Panc1 (cell line): ENCODE measurements at regions not wholly inside any gene's neighbourhood (a gene's known extent, or its start where the extent isn't known, plus 50 kb on each side); places are given as distances from the start of the nearest gene placed in this dataset.

ENCODE experiments used
- ATAC-seq: fragments of 200-7000 bp; cut with Tn5 transposase; 2 replicates; pipeline ENCODE4 v1.9.1; 2020; ENCODE audit warnings: mild to moderate bottlenecking, moderate library complexity
- BruUV-seq: library from RNA; stranded (reverse); fragments of 400-500 nt; replicated peaks from 2 replicates; lab custom pipeline; 2021; lab: Mats Ljungman, UMichigan
- CTCF ChIA-PET: fragments of 300-600 bp; sonication (Branson Sonifier 250); formaldehyde crosslinking; loops from one replicate; lab custom pipeline; 2022; ENCODE audit warnings: antibody characterized with exemption; lab: Charles Lee
- POLR2A ChIA-PET: fragments of 300-600 bp; sonication (Branson Sonifier 250); formaldehyde crosslinking; loops from one replicate; lab custom pipeline; 2022; ENCODE audit warnings: antibody characterized with exemption; lab: Charles Lee
- DNase-seq: peaks from one replicate; pipeline ENCODE4 v3.0.0-alpha.2; 2010; ENCODE audit warnings: low read depth, low spot score
- H3K27ac ChIP-seq: 2 replicates; pipeline ENCODE4 v1.5.1; 2011; ENCODE audit warnings: mild to moderate bottlenecking, low read length, inconsistent platforms
- H3K27me3 ChIP-seq: fragments of 200-500 bp; sonication (Bioruptor generic); 2 replicates; pipeline ENCODE4 v1.6.0; 2014; ENCODE audit warnings: low read length, inconsistent platforms; ENCODE audit not compliant: control insufficient read depth, insufficient read depth
- H3K36me3 ChIP-seq: fragments of 200-500 bp; sonication (Bioruptor generic); 2 replicates; pipeline ENCODE4 v1.5.1; 2014; ENCODE audit warnings: inconsistent platforms, mild to moderate bottlenecking, low read length, moderate library complexity; ENCODE audit not compliant: control insufficient read depth, insufficient read depth
- H3K4me1 ChIP-seq: 2 replicates; pipeline ENCODE4 v1.5.1; 2011; ENCODE audit warnings: inconsistent platforms, mild to moderate bottlenecking, low read length, moderate library complexity; ENCODE audit not compliant: control insufficient read depth, insufficient read depth
- H3K4me3 ChIP-seq, 2 experiments: 2 replicates each; pipeline ENCODE4 v1.5.1; 2011 to 2012; ENCODE audit warnings: low read depth in 2 of 2, low read length in 2 of 2, mild to moderate bottlenecking in 2 of 2, inconsistent platforms in 1 of 2, moderate library complexity in 1 of 2
- H3K9me3 ChIP-seq: fragments of 200-500 bp; sonication (Bioruptor generic); 2 replicates; pipeline ENCODE4 v1.5.1; 2014; ENCODE audit warnings: low read depth, mild to moderate bottlenecking, inconsistent platforms, low read length, moderate library complexity; ENCODE audit not compliant: control insufficient read depth, insufficient read depth
- CTCF ChIP-seq: fragments of 450-650 bp; IDR thresholded peaks from 2 replicates; pipeline ENCODE4 v1.5.1; 2017; ENCODE audit warnings: mild to moderate bottlenecking
- POLR2AphosphoS5 ChIP-seq: IDR thresholded peaks from 2 replicates; pipeline ENCODE4 v1.6.1; 2012; ENCODE audit warnings: mild to moderate bottlenecking, low read depth, low read length, moderate library complexity
- SIN3A ChIP-seq: IDR thresholded peaks from 2 replicates; pipeline ENCODE4 v1.6.1; 2012; ENCODE audit warnings: low read depth, mild to moderate bottlenecking, low read length, moderate library complexity, borderline replicate concordance; ENCODE audit not compliant: insufficient read depth
- TCF7L2 ChIP-seq: IDR thresholded peaks from 2 replicates; pipeline ENCODE4 v1.6.1; 2011; ENCODE audit warnings: mild to moderate bottlenecking, low read depth, low read length, inconsistent platforms
- in situ Hi-C: cut with HindIII; loops from 2 replicates; pipeline ENCODE4 v1.10.0; 2016; ENCODE audit warnings: low sequenced_read_pairs, low pct_unique_long_range_greater_than_20kb
- intact Hi-C: fragments of 100-400 bp; cut with micrococcal nuclease; formaldehyde crosslinking; loops from one replicate; pipeline ENCODE4 v1.10.0; 2022; ENCODE audit not compliant: unreplicated experiment
- TF ChIP-seq, protein P1 (sequence below), 2 experiments: IDR thresholded peaks; 2 replicates each; pipeline ENCODE4 v1.6.1; 2011 to 2012; ENCODE audit warnings: low read depth in 2 of 2, control low read depth in 1 of 2, low read length in 1 of 2, mild to moderate bottlenecking in 1 of 2, moderate library complexity in 1 of 2; ENCODE audit not compliant: insufficient read depth in 1 of 2

DNA sequence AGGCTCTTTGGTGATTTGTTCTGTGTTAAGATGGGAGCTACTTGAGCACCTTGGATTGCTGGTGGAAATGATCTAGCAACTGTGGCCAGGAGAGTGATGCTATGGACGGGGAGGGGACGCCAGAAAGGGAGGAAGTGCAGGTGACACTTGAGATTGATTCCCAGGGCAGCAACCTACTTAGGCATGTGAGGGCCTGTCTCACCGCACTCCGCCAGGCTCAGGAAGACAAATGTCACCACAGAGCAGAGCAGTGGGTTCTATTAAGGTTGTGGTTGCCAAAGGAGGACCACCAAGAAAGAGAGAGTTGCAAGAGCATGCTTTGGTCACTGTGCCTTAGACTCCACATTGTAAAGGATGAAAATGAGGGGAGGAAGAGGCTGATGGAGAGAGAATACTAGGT lies 404.3 kb downstream of the IRX1 start:
- Histone ChIP-seq H3K36me3 (no peaks in the 10 kb centered on the region), H3K9me3 (0 out of 2 replicates have a peak, but pooled peaks cover 7% of the 10 kb centered on the region), H3K27me3 (no peaks in the 10 kb centered on the region), H3K4me1 (no peaks in the 10 kb centered on the region), H3K4me3 (no peak overlapping the region), H3K27ac (no peak overlapping the region)
- CTCF ChIA-PET: no interaction called here
- intact Hi-C loops: no loop called here
- ATAC-seq (no peak), DNase-seq (no peak)
- TF ChIP-seq, protein P1, sequence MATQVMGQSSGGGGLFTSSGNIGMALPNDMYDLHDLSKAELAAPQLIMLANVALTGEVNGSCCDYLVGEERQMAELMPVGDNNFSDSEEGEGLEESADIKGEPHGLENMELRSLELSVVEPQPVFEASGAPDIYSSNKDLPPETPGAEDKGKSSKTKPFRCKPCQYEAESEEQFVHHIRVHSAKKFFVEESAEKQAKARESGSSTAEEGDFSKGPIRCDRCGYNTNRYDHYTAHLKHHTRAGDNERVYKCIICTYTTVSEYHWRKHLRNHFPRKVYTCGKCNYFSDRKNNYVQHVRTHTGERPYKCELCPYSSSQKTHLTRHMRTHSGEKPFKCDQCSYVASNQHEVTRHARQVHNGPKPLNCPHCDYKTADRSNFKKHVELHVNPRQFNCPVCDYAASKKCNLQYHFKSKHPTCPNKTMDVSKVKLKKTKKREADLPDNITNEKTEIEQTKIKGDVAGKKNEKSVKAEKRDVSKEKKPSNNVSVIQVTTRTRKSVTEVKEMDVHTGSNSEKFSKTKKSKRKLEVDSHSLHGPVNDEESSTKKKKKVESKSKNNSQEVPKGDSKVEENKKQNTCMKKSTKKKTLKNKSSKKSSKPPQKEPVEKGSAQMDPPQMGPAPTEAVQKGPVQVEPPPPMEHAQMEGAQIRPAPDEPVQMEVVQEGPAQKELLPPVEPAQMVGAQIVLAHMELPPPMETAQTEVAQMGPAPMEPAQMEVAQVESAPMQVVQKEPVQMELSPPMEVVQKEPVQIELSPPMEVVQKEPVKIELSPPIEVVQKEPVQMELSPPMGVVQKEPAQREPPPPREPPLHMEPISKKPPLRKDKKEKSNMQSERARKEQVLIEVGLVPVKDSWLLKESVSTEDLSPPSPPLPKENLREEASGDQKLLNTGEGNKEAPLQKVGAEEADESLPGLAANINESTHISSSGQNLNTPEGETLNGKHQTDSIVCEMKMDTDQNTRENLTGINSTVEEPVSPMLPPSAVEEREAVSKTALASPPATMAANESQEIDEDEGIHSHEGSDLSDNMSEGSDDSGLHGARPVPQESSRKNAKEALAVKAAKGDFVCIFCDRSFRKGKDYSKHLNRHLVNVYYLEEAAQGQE (IDR thresholded peaks at IDR 0.05; ENCODE audit: insufficient read depth in 1 of 2, low read depth in 2 of 2, low read length in 1 of 2): no peak
- no TSS peak for BruUV-seq
- in situ Hi-C loops: no loop called here
- POLR2A ChIA-PET: no interaction called here

- DNase-seq (no peak), ATAC-seq (no peak)
- Histone ChIP-seq H3K9me3 (0 out of 2 replicates have a peak, but pooled peaks cover 7% of the 10 kb centered on the region), H3K27ac (no peak overlapping the region), H3K36me3 (no peaks in the 10 kb centered on the region), H3K27me3 (no peaks in the 10 kb centered on the region), H3K4me1 (no peaks in the 10 kb centered on the region), H3K4me3 (no peak overlapping the region)
- TF ChIP-seq TCF7L2: no peak
- TF ChIP-seq, protein P1 (IDR thresholded peaks at IDR 0.05; ENCODE audit: insufficient read depth in 1 of 2, low read depth in 2 of 2, low read length in 1 of 2): no peak
- no peak for TF ChIP-seq CTCF
- no peak for TF ChIP-seq POLR2AphosphoS5
- no peak for TF ChIP-seq SIN3A
- ChIA-PET CTCF (no interaction called here), POLR2A (no interaction called here)
- intact Hi-C loops: no loop called here
- in situ Hi-C loops: no loop called here
- BruUV-seq: no TSS peak
Measured at GRCh38 chr5:4001004-4001403, 405.4 kb downstream of the IRX1 start.
